ENCODE measurements at regions not wholly inside any gene's neighbourhood (a gene's known extent, or its start where the extent isn't known, plus 50 kb on each side); places are given as distances from the start of the nearest gene placed in this dataset.

DNA sequence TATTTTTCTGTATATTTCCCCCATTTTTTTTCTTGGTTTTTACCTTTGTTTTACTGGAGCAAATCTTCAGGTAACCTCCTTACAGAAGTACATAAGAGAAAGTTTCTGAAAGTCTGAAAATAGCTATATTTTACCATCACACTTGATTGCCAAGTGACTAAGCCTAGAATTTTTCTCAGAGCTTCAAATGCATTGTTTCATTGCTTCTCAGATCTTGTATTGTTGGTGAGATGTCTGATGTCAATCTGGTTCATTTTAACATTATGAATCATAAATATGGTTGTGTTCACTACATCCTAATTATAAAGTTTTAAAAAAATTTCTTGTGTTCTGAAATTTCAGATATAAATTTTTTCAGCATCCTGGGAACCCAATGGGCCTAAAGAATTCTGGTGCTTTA is 228.2 kb downstream of the AHR start:
- Histone ChIP-seq H3K4me1 (ENCODE audit: control insufficient read depth in 1 of 2, insufficient read depth in 1 of 2, low read depth in 1 of 2, low read length in 1 of 2) (no peaks in the 10 kb centered on the region), H3K27me3 (no peaks in the 10 kb centered on the region), H3K27ac (no peak overlapping the region), H3K36me3 (no peaks in the 10 kb centered on the region), H3K9me3 (no peaks in the 10 kb centered on the region), H3K4me3 (ENCODE audit: low read depth in 1 of 2, low read length in 1 of 2) (no peak overlapping the region)
- TF ChIP-seq, protein P1, sequence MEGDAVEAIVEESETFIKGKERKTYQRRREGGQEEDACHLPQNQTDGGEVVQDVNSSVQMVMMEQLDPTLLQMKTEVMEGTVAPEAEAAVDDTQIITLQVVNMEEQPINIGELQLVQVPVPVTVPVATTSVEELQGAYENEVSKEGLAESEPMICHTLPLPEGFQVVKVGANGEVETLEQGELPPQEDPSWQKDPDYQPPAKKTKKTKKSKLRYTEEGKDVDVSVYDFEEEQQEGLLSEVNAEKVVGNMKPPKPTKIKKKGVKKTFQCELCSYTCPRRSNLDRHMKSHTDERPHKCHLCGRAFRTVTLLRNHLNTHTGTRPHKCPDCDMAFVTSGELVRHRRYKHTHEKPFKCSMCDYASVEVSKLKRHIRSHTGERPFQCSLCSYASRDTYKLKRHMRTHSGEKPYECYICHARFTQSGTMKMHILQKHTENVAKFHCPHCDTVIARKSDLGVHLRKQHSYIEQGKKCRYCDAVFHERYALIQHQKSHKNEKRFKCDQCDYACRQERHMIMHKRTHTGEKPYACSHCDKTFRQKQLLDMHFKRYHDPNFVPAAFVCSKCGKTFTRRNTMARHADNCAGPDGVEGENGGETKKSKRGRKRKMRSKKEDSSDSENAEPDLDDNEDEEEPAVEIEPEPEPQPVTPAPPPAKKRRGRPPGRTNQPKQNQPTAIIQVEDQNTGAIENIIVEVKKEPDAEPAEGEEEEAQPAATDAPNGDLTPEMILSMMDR (IDR thresholded peaks at IDR 0.05): no peak

DNA sequence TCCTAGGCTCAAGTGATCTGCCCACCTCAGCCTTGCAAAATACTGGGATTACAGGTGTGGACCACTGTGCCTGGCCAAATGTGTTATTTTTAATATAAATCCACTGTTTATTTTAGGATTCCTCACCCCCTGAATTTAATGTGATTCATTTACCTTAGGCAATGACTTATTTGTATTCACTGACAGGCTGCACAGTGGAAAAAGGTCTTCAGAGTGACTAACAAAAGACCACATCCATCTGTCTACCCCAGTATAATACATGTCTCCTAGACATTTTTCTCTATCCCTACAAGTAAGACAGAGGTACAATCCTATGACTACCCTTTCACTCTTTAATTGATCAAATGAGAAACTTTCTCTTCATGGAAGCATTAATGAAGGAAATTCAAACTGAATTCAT is 230.2 kb downstream of the AHR start:
- H3K27ac ChIP-seq: no peak overlapping the region

DNA sequence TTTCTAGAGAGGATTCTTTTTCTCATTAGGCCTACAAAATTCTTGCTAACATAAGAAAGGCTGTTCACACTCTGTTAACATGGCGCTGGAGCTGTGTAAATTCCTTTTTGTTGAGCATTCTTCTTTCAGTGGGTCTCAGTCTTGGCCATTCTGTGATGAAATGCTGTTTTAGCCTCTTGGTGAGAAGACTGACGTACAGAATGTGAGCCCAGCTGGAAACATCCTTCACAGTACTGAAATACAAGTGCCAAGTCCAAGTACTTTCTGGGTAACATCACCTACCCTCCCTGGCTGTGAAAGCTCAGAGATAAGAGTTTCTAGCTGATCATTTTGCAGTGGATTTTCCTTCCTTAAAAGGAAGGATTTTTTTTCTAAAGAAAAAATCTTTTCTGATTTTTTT is 231.8 kb downstream of the AHR start:
- Histone ChIP-seq H3K9me3 (no peaks in the 10 kb centered on the region), H3K27ac (no peak overlapping the region), H3K4me3 (ENCODE audit: low read depth in 1 of 2, low read length in 1 of 2) (no peak overlapping the region), H3K27me3 (no peaks in the 10 kb centered on the region), H3K36me3 (no peaks in the 10 kb centered on the region), H3K4me1 (ENCODE audit: control insufficient read depth in 1 of 2, insufficient read depth in 1 of 2, low read depth in 1 of 2, low read length in 1 of 2) (no peaks in the 10 kb centered on the region)
- TF ChIP-seq, protein P1 (IDR thresholded peaks at IDR 0.05): no peak

More for the DNA sequence above, 230.2 kb downstream of the AHR start:
- H3K4me1 ChIP-seq (ENCODE audit: control insufficient read depth in 1 of 2, insufficient read depth in 1 of 2, low read depth in 1 of 2, low read length in 1 of 2): no peaks in the 10 kb centered on the region
- TF ChIP-seq, protein P1 (IDR thresholded peaks at IDR 0.05): no peak
- H3K4me3 ChIP-seq (ENCODE audit: low read depth in 1 of 2, low read length in 1 of 2): no peak overlapping the region
- H3K36me3 ChIP-seq: no peaks in the 10 kb centered on the region
- H3K9me3 ChIP-seq: no peaks in the 10 kb centered on the region
- H3K27me3 ChIP-seq: no peaks in the 10 kb centered on the region

DNA sequence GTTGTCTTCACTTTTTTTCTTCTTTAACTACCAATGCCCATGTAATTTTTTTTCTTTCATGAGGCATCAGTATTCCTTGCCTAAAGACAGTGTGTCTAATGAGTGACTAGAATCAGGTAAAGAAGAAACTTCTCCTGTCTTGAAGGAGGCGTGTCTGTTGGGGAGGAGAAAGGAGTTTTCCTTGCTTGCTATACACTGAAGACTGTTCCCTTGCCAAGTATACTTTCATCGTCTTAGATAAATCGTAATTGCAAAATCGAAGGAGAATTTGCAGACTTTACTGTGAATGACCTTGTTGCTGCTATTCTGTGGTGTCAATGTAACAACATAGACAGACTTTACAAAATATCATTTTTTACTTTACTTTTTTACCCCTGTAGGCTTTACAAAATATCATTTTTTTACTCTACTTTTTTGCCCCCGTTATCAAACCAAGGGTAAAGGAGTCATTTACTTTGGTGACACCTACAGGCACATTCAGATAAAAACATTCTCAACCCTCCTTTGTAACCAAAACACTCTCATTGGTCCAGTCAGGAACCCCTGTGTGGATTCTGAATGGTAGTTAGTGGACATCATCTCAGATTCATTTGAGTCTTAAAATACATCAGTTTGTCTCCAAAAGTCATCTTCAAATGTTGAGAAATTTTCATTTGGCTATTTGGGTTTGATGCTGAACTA is 232.4 kb downstream of the AHR start:
- Histone ChIP-seq H3K4me1 (ENCODE audit: control insufficient read depth in 1 of 2, insufficient read depth in 1 of 2, low read depth in 1 of 2, low read length in 1 of 2) (no peaks in the 10 kb centered on the region), H3K27me3 (no peaks in the 10 kb centered on the region), H3K9me3 (no peaks in the 10 kb centered on the region), H3K36me3 (no peaks in the 10 kb centered on the region), H3K27ac (no peak overlapping the region), H3K4me3 (ENCODE audit: low read depth in 1 of 2, low read length in 1 of 2) (no peak overlapping the region)
- TF ChIP-seq, protein P1 (IDR thresholded peaks at IDR 0.05): no peak

DNA sequence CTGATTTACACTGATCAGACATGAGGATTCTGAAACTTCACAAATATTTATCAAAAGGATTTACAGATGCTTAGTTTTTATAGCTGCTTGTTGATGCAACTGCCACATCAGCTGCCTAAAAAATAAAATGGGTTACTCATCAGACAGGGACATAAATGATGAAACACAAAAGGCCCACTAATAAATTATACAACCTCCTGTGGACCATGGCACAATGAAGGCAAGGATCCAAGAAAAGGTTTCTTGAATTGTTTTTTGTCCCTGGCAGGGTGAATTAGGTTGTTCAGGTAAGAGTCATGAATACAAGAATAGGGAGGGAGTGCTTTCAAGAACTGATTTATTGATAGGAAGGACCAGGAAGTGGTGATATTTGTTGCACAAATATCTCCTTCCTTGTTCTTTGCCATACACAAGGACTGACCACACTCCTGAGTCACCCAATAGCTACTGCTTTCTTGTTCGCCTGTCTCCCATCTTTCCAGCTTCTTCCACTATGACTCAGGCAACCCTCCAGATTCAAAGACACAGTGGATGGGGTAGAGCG is 234.5 kb downstream of the AHR start:
- Histone ChIP-seq H3K9me3 (no peaks in the 10 kb centered on the region), H3K36me3 (no peaks in the 10 kb centered on the region), H3K4me3 (ENCODE audit: low read depth in 1 of 2, low read length in 1 of 2) (no peak overlapping the region), H3K27ac (no peak overlapping the region), H3K4me1 (ENCODE audit: control insufficient read depth in 1 of 2, insufficient read depth in 1 of 2, low read depth in 1 of 2, low read length in 1 of 2) (no peaks in the 10 kb centered on the region), H3K27me3 (no peaks in the 10 kb centered on the region)
- TF ChIP-seq, protein P1 (IDR thresholded peaks at IDR 0.05): no peak
